PC-9 (cell line): ENCODE measurements at regions not wholly inside any gene's neighbourhood (a gene's known extent, or its start where the extent isn't known, plus 50 kb on each side); places are given as distances from the start of the nearest gene placed in this dataset.
"Not testable (repeated sequence)": the region's sequence is repeated elsewhere in the genome, so short reads cannot be mapped to it uniquely, and the experiment has no call there.

Source experiments
- EZH2 ChIP-seq: fragments of 200-600 bp; sonication (generic); IDR thresholded peaks from 2 replicates; pipeline ENCODE4 v1.8.0; 2017; ENCODE audit warnings: antibody characterized with exemption, low read depth
- TF ChIP-seq, protein P1 (sequence below): fragments of 200-600 bp; sonication (generic); conservative IDR thresholded peaks from 2 replicates; pipeline ENCODE4 v1.6.1; 2017; ENCODE audit warnings: mixed run types, antibody characterized with exemption, mild to moderate bottlenecking, moderate library complexity

DNA sequence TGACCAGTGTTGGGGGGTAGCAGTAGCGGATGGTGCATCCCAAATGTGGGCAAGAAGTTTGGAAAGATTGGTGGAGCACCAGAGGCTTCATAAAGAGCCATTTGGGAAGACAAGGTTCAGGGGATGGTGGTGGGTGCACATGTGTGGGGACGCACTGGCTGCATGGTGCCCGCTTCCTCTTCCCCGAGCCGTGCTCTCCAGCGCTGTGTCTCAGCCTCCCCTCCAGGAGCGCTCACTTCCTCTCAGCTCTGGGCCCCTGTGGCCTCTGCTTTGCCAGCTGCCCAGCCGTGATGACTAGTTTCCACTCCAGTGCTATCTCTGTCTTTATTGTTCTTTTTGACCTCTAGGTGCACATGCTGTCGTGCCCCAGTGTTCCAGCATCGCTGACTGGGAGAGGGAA lies 78.2 kb upstream of the CRYM start:
- TF ChIP-seq, protein P1, sequence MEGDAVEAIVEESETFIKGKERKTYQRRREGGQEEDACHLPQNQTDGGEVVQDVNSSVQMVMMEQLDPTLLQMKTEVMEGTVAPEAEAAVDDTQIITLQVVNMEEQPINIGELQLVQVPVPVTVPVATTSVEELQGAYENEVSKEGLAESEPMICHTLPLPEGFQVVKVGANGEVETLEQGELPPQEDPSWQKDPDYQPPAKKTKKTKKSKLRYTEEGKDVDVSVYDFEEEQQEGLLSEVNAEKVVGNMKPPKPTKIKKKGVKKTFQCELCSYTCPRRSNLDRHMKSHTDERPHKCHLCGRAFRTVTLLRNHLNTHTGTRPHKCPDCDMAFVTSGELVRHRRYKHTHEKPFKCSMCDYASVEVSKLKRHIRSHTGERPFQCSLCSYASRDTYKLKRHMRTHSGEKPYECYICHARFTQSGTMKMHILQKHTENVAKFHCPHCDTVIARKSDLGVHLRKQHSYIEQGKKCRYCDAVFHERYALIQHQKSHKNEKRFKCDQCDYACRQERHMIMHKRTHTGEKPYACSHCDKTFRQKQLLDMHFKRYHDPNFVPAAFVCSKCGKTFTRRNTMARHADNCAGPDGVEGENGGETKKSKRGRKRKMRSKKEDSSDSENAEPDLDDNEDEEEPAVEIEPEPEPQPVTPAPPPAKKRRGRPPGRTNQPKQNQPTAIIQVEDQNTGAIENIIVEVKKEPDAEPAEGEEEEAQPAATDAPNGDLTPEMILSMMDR, result not testable (repeated sequence)
- not testable (repeated sequence) for TF ChIP-seq EZH2
